ENCODE measurements at regions not wholly inside any gene's neighbourhood (a gene's known extent, or its start where the extent isn't known, plus 50 kb on each side); places are given as distances from the start of the nearest gene placed in this dataset.

- peaks cover 2% of the 10 kb centered on the region for H3K27me3 Mint-ChIP-seq (ENCODE audit: insufficient read depth, unreplicated experiment)
- BruUV-seq (replicated peaks) = no TSS peak
- H3K4me3 ChIP-seq (ENCODE audit: low read depth, low read length) = no peak overlapping the region
- no peaks in the 10 kb centered on the region for H3K9me3 ChIP-seq
- H3K4me3 Mint-ChIP-seq (ENCODE audit: unreplicated experiment) = no peak overlapping the region
- no peak overlapping the region for H3K27ac Mint-ChIP-seq (ENCODE audit: unreplicated experiment)
- no peaks in the 10 kb centered on the region for H3K36me3 Mint-ChIP-seq (ENCODE audit: insufficient read depth, unreplicated experiment)
- no peaks in the 10 kb centered on the region for H3K36me3 ChIP-seq (ENCODE audit: control insufficient read depth, insufficient read depth, low read length)
- no peak for DNase-seq
- intact Hi-C loops (cut with micrococcal nuclease; ENCODE audit: unreplicated experiment) = no loop called here
- POLR2A ChIA-PET = no interaction called here
- H3K4me1 ChIP-seq = no peaks in the 10 kb centered on the region
- H3K27me3 ChIP-seq (replicated peaks; ENCODE audit: control insufficient read depth, insufficient read depth, low read length) = no peaks in the 10 kb centered on the region
- no peaks in the 10 kb centered on the region for H3K9me3 Mint-ChIP-seq (ENCODE audit: unreplicated experiment)
- no peak for TF ChIP-seq CTCF (IDR thresholded peaks at IDR 0.05; ENCODE audit: insufficient read depth in 1 of 2, low read depth in 1 of 2, low read length in 1 of 2, severe bottlenecking in 1 of 2, unreplicated experiment in 1 of 2)
- CTCF ChIA-PET = interaction anchor here (0.5 to 0.6 kb wide), 2 partner anchors 267 to 411 kb away, joined by 3 read pairs; partner anchors contain the start of gene PDE3A
- H3K4me1 Mint-ChIP-seq (ENCODE audit: low read depth, unreplicated experiment) = no peaks in the 10 kb centered on the region
Measured at GRCh38 chr12:19957308-19958125, 410.8 kb upstream of the PDE3A start.

DNA sequence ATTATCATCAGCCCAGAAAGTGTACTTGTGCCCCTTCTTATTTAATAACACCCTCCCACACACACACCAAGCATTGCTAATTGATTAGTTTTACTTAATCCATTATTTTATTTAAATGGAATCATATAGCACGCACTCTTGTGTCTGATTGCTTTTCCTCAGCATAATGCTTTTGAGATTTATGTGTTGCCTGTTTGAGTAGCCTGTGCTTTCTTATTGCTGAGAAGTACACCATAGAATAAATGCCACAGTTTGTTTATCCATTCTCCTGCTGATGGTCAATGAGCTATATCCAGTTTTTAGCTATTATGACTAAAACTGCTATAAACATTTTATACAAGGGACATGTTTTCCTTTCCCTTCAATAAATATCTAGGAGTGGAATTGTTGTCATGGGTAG, 409.9 kb upstream of the PDE3A start:
- ChIA-PET POLR2A (no interaction called here), CTCF (no interaction called here)
- Mint-ChIP-seq H3K36me3 (ENCODE audit: insufficient read depth, unreplicated experiment) (no peaks in the 10 kb centered on the region), H3K4me3 (ENCODE audit: unreplicated experiment) (no peak overlapping the region), H3K27ac (ENCODE audit: unreplicated experiment) (no peak overlapping the region), H3K27me3 (ENCODE audit: insufficient read depth, unreplicated experiment) (peaks cover 2% of the 10 kb centered on the region), H3K9me3 (ENCODE audit: unreplicated experiment) (no peaks in the 10 kb centered on the region), H3K4me1 (ENCODE audit: low read depth, unreplicated experiment) (no peaks in the 10 kb centered on the region)
- DNase-seq = no peak
- H3K9me3 ChIP-seq = no peaks in the 10 kb centered on the region
- intact Hi-C loops (cut with micrococcal nuclease; ENCODE audit: unreplicated experiment) = no loop called here
- no peaks in the 10 kb centered on the region for H3K4me1 ChIP-seq
- no peaks in the 10 kb centered on the region for H3K27me3 ChIP-seq (replicated peaks; ENCODE audit: control insufficient read depth, insufficient read depth, low read length)
- BruUV-seq (replicated peaks) = no TSS peak
- TF ChIP-seq CTCF (IDR thresholded peaks at IDR 0.05; ENCODE audit: insufficient read depth in 1 of 2, low read depth in 1 of 2, low read length in 1 of 2, severe bottlenecking in 1 of 2, unreplicated experiment in 1 of 2) = no peak
- H3K4me3 ChIP-seq (ENCODE audit: low read depth, low read length) = no peak overlapping the region
- no peaks in the 10 kb centered on the region for H3K36me3 ChIP-seq (ENCODE audit: control insufficient read depth, insufficient read depth, low read length)

DNA sequence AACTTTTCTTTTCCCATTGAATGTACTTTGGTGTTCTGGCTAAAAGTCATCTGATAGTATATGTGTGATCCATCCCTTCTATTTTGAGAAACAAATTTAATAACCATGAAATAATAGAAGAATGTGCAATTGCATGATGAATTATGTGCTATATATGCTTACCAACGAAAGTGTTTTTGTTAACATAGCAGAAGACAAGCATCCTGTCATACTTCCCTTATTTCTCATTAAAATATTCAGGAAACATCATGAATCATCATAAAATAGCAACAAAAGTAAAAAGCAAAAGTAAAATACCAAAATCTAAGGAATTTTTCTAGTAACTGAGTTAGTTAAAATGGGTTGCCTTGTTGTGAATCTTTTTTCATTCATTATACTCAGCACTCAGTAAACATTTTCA, 409.0 kb upstream of the PDE3A start:
- H3K9me3 ChIP-seq = no peaks in the 10 kb centered on the region
- H3K27me3 ChIP-seq (replicated peaks; ENCODE audit: control insufficient read depth, insufficient read depth, low read length) = no peaks in the 10 kb centered on the region
- no TSS peak for BruUV-seq (replicated peaks)
- Mint-ChIP-seq H3K36me3 (ENCODE audit: insufficient read depth, unreplicated experiment) (no peaks in the 10 kb centered on the region), H3K4me3 (ENCODE audit: unreplicated experiment) (no peak overlapping the region), H3K9me3 (ENCODE audit: unreplicated experiment) (no peaks in the 10 kb centered on the region), H3K27me3 (ENCODE audit: insufficient read depth, unreplicated experiment) (peaks cover 2% of the 10 kb centered on the region), H3K27ac (ENCODE audit: unreplicated experiment) (no peak overlapping the region), H3K4me1 (ENCODE audit: low read depth, unreplicated experiment) (no peaks in the 10 kb centered on the region)
- no peak overlapping the region for H3K4me3 ChIP-seq (ENCODE audit: low read depth, low read length)
- DNase-seq = no peak
- no peaks in the 10 kb centered on the region for H3K4me1 ChIP-seq
- no peak for TF ChIP-seq CTCF (IDR thresholded peaks at IDR 0.05; ENCODE audit: insufficient read depth in 1 of 2, low read depth in 1 of 2, low read length in 1 of 2, severe bottlenecking in 1 of 2, unreplicated experiment in 1 of 2)
- CTCF ChIA-PET = no interaction called here
- H3K36me3 ChIP-seq (ENCODE audit: control insufficient read depth, insufficient read depth, low read length) = no peaks in the 10 kb centered on the region
- intact Hi-C loops (cut with micrococcal nuclease; ENCODE audit: unreplicated experiment) = no loop called here
- POLR2A ChIA-PET = no interaction called here
